ENCODE measurements at regions not wholly inside any gene's neighbourhood (a gene's known extent, or its start where the extent isn't known, plus 50 kb on each side); places are given as distances from the start of the nearest gene placed in this dataset.

GRCh38 chr6:51479296-51479695, 608.1 kb downstream of the PKHD1 start:
- TF ChIP-seq CTCF (IDR thresholded peaks at IDR 0.05; ENCODE audit: low read depth, low read length, poor library complexity, severe bottlenecking) (no peak), EZH2phosphoT487 (IDR thresholded peaks at IDR 0.05; ENCODE audit: borderline replicate concordance, low read length) (no peak)
